Lung (tissue), 11 donors: ENCODE measurements at regions not wholly inside any gene's neighbourhood (a gene's known extent, or its start where the extent isn't known, plus 50 kb on each side); places are given as distances from the start of the nearest gene placed in this dataset.

Experiments
- ATAC-seq: fragments of 200-7000 bp; cut with Tn5 transposase; one replicate; pipeline ENCODE4 v1.9.1; 2020; ENCODE audit warnings: moderate number of reproducible peaks; ENCODE audit not compliant: insufficient read depth, low FRiP score
- DNase-seq, 3 donors: peaks; one replicate each; pipeline ENCODE4 v3.0.0-alpha.2; 2013 to 2017
- H3K27ac ChIP-seq, 2 donors: one replicate each; pipeline ENCODE4 v1.5.1; 2013; ENCODE audit warnings: mild to moderate bottlenecking in 2 of 2, moderate library complexity in 2 of 2, control low read depth in 1 of 2, inconsistent platforms in 1 of 2, low read depth in 1 of 2, low read length in 1 of 2
- H3K27me3 ChIP-seq, 3 donors: one replicate each; pipeline ENCODE4 v1.5.1; 2013; ENCODE audit warnings: low read length in 2 of 3; ENCODE audit not compliant: control insufficient read depth in 3 of 3, insufficient read depth in 3 of 3
- H3K36me3 ChIP-seq, 4 donors: one replicate each; pipeline ENCODE4 v1.5.1; 2013; ENCODE audit warnings: low read length in 4 of 4, mild to moderate bottlenecking in 1 of 4, moderate library complexity in 1 of 4; ENCODE audit not compliant: control insufficient read depth in 4 of 4, insufficient read depth in 4 of 4
- H3K4me1 ChIP-seq, 5 donors: one replicate each; pipeline ENCODE4 v1.5.1; 2013; ENCODE audit warnings: low read length in 5 of 5, mild to moderate bottlenecking in 2 of 5, moderate library complexity in 1 of 5; ENCODE audit not compliant: control insufficient read depth in 5 of 5, insufficient read depth in 5 of 5
- H3K4me3 ChIP-seq: one replicate; pipeline ENCODE4 v1.5.1; 2013; ENCODE audit warnings: mild to moderate bottlenecking, control low read depth, moderate library complexity
- H3K9ac ChIP-seq, 2 donors: one replicate each; pipeline ENCODE4 v1.5.1; 2013; ENCODE audit warnings: low read length in 2 of 2, control low read depth in 1 of 2; ENCODE audit not compliant: insufficient read depth in 1 of 2
- H3K9me3 ChIP-seq, 4 donors: one replicate each; pipeline ENCODE4 v1.5.1; 2013; ENCODE audit warnings: low read length in 3 of 4, mild to moderate bottlenecking in 1 of 4, moderate library complexity in 1 of 4; ENCODE audit not compliant: control insufficient read depth in 4 of 4, insufficient read depth in 3 of 4
- WGBS, 2 donors: extraction: QIAGEN DNeasy Blood & Tissue Kit; methylation state at CpG; one replicate each; pipeline ENCODE4 v1.1.7; 2013; 5-methylcytosine and 5-hydroxymethylcytosine counted together
- TF ChIP-seq, protein P1 (sequence below): IDR thresholded peaks from 2 replicates; pipeline ENCODE4 v1.5.1; 2012; ENCODE audit warnings: mild to moderate bottlenecking; ENCODE audit errors: control extremely low read depth, extremely low read depth
- donor health status: control.
- donor health status: control.
- donor health status: Bipolar disorder and iron deficiency.
- donor health status: healthy.
- donor health status: DM: yes; HTN: yes; CAD: no.

DNA sequence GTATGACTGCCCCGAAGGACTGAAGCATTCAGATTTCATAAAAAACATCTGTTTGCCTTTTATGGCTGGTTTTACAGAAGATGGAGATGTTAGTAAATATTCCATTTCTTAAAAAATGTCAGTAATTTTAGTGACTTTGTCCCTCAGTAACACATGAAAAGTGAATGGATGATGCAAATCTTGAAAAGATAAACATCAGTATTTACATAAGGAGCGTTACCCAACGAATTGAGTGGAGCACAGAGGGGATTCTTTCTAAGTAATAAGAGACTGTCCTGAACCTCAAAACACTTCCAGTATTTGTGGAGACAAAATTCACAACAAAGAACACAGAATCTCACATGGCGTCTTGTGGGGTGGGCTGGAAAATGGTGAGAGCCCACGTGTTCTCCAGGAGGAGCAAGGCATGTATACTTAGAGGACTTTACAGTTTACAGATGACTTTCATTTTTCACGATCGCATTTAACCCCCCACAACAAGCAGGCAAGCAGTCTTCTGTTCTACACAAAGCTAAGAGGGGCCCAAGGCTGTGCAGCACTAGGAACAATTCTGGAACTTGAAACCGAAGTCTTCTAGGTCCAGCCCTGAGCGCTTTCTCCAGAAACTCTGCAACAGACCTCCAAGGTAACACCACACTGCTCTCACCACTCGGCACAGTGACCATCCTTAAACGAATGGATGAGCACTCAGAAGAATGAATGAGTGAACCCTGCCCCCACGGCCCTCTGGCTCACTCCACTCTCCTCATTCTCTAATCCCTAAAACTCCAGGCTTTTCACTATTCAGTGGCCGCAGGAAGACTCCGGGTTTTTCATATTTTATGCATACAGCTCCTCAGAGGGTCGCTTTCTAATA lies 709.8 kb downstream of the UQCRFS1 start:
- 66 to 78% methylated on average over 15 of the region's 15 CpGs for WGBS, 2 donors
- Histone ChIP-seq H3K4me1 (peaks cover 0 to 13% (median 0%) of the 10 kb centered on the region in 5 donors), H3K27me3 (no peaks in the 10 kb centered on the region), H3K9ac (no peak overlapping the region), H3K36me3 (no peaks in the 10 kb centered on the region), H3K9me3 (no peaks in the 10 kb centered on the region), H3K27ac (no peak overlapping the region), H3K4me3 (no peak overlapping the region)
- ATAC-seq (no peak), DNase-seq (no peak)
- TF ChIP-seq, protein P1, sequence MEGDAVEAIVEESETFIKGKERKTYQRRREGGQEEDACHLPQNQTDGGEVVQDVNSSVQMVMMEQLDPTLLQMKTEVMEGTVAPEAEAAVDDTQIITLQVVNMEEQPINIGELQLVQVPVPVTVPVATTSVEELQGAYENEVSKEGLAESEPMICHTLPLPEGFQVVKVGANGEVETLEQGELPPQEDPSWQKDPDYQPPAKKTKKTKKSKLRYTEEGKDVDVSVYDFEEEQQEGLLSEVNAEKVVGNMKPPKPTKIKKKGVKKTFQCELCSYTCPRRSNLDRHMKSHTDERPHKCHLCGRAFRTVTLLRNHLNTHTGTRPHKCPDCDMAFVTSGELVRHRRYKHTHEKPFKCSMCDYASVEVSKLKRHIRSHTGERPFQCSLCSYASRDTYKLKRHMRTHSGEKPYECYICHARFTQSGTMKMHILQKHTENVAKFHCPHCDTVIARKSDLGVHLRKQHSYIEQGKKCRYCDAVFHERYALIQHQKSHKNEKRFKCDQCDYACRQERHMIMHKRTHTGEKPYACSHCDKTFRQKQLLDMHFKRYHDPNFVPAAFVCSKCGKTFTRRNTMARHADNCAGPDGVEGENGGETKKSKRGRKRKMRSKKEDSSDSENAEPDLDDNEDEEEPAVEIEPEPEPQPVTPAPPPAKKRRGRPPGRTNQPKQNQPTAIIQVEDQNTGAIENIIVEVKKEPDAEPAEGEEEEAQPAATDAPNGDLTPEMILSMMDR = no peak

DNA sequence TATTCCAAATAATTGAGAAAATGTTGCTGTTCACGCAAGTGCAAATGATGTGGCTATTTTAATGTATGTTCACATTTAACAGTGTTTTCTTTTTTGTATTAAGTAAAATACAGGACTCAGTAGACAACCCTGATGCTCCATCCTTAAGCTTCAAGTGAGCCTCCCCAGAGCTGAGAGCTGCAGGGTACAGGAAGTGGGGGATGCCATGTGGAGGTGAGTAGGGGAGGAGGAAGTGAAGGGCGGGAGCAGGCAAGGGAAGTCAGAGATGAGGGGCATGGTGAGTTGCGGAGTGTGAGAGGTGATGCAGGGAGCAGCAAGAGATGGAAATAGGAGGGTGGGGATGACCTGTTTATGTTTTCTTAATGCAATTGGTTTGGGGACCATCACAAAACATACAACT lies 711.0 kb downstream of the UQCRFS1 start:
- 54 to 64% methylated on average over 3 of the region's 3 CpGs for WGBS, 2 donors
- DNase-seq (no peak), ATAC-seq (no peak)
- H3K4me1 ChIP-seq = peaks cover 0 to 13% (median 0%) of the 10 kb centered on the region in 5 donors
- H3K9ac ChIP-seq = no peak overlapping the region
- H3K4me3 ChIP-seq = no peak overlapping the region
- no peaks in the 10 kb centered on the region for H3K27me3 ChIP-seq
- H3K9me3 ChIP-seq = no peaks in the 10 kb centered on the region
- no peak overlapping the region for H3K27ac ChIP-seq
- TF ChIP-seq, protein P1 = no peak
- H3K36me3 ChIP-seq = no peaks in the 10 kb centered on the region

DNA sequence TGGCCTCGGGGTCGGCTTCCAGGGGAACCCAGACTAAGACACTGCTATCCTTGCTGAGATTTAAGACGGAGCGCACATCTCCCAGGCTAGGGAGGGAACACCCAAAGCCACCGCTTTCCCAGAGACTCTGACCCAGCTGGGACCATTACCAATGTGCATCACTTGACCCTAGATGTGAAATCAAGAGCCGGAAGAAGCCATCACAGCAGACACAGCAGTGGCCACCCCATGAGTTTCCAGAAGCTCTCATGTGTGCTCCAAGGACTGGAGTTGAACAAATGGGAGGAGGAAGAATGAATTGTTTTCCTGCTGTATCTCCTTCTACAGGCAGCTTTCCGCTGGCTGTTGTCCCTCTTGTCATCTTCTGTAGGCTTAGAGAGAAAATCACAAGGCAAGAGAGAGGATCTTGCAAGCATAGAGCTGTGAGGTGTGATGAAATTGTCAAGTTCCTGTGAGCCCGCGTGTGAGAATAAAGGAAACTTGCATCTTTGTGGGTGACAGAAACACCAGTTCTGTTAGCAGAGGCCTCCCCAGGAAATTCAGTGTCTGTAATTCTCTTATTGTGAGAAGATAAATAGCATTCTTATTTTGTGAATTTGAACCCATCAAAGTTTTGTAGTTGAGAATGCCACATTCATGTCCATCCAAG lies 711.8 kb downstream of the UQCRFS1 start:
- Histone ChIP-seq H3K9me3 (no peaks in the 10 kb centered on the region), H3K4me1 (peaks cover 0 to 13% (median 0%) of the 10 kb centered on the region in 5 donors), H3K27me3 (no peaks in the 10 kb centered on the region), H3K4me3 (no peak overlapping the region), H3K36me3 (no peaks in the 10 kb centered on the region), H3K27ac (no peak overlapping the region), H3K9ac (no peak overlapping the region)
- 49 to 76% methylated on average over 9 of the region's 9 CpGs for WGBS, 2 donors
- ATAC-seq (no peak), DNase-seq (no peak)
- TF ChIP-seq, protein P1 = no peak
